ENCODE measurements at regions not wholly inside any gene's neighbourhood (a gene's known extent, or its start where the extent isn't known, plus 50 kb on each side); places are given as distances from the start of the nearest gene placed in this dataset.

GRCh38 chr14:97013878-97014277, 216.7 kb downstream of the VRK1 start:
- TF ChIP-seq EP300 (IDR thresholded peaks at IDR 0.05; ENCODE audit: borderline replicate concordance in 1 of 2, low read depth in 1 of 2, low read length in 1 of 2): no peak
- TF ChIP-seq CTCF (IDR thresholded peaks at IDR 0.05): no peak
- no peak for TF ChIP-seq EZH2phosphoT487 (IDR thresholded peaks at IDR 0.05; ENCODE audit: borderline replicate concordance, low read depth)
- no peak for TF ChIP-seq TEAD4 (IDR thresholded peaks at IDR 0.05; ENCODE audit: borderline replicate concordance, insufficient read depth)

Measured in SK-N-SH (cell line).